CD4-positive, alpha-beta T cell treated with Interleukin-4 for 1 hour (primary cell): ENCODE measurements at regions not wholly inside any gene's neighbourhood (a gene's known extent, or its start where the extent isn't known, plus 50 kb on each side); places are given as distances from the start of the nearest gene placed in this dataset.
"Not testable (repeated sequence)": the region's sequence is repeated elsewhere in the genome, so short reads cannot be mapped to it uniquely, and the experiment has no call there.

Experiments used
- DNase-seq, 2 donors: peaks; one replicate each; pipeline ENCODE4 v3.0.0-alpha.2; 2020 to 2022

GRCh38 chr13:81874681-81875661 lies 1534.0 kb upstream of the SPRY2 start:
- DNase-seq: no peak

- DNase-seq: no peak
These were observed 1533.3 kb upstream of the SPRY2 start for GRCh38 chr13:81874253-81874652.

GRCh38 chr13:81872581-81872980 lies 1531.7 kb upstream of the SPRY2 start:
- DNase-seq: no peak

- not testable (repeated sequence) for DNase-seq
These were observed 1530.9 kb upstream of the SPRY2 start for GRCh38 chr13:81871751-81872325.

GRCh38 chr13:81848291-81848690 lies 1507.4 kb upstream of the SPRY2 start:
- no peak for DNase-seq

- DNase-seq: no peak
These were observed 1505.8 kb upstream of the SPRY2 start for GRCh38 chr13:81846771-81847170.

- no peak for DNase-seq
These were observed 1480.3 kb upstream of the SPRY2 start for GRCh38 chr13:81821259-81821658.

GRCh38 chr13:81800433-81800832 lies 1459.5 kb upstream of the SPRY2 start:
- no peak for DNase-seq

- no peak for DNase-seq
These were observed 1454.8 kb upstream of the SPRY2 start for GRCh38 chr13:81795710-81796109.

- no peak for DNase-seq
These were observed 1450.7 kb upstream of the SPRY2 start for GRCh38 chr13:81791641-81792040.

- DNase-seq: no peak
These were observed 1440.5 kb upstream of the SPRY2 start for GRCh38 chr13:81781471-81781870.

GRCh38 chr13:81779876-81780275 lies 1439.0 kb upstream of the SPRY2 start:
- DNase-seq: no peak

GRCh38 chr13:81778350-81778749 lies 1437.4 kb upstream of the SPRY2 start:
- no peak for DNase-seq

GRCh38 chr13:81773263-81773662 lies 1432.3 kb upstream of the SPRY2 start:
- no peak for DNase-seq

GRCh38 chr13:81771951-81772350 lies 1431.0 kb upstream of the SPRY2 start:
- no peak for DNase-seq

GRCh38 chr13:81770868-81771505 lies 1430.1 kb upstream of the SPRY2 start:
- no peak for DNase-seq

GRCh38 chr13:81762449-81762848 lies 1421.5 kb upstream of the SPRY2 start:
- DNase-seq: no peak

- no peak for DNase-seq
These were observed 1419.4 kb upstream of the SPRY2 start for GRCh38 chr13:81760316-81760715.

GRCh38 chr13:81757348-81757970 lies 1416.5 kb upstream of the SPRY2 start:
- no peak for DNase-seq

- no peak for DNase-seq
These were observed 1404.5 kb upstream of the SPRY2 start for GRCh38 chr13:81745391-81745790.

GRCh38 chr13:81738364-81738763 lies 1397.4 kb upstream of the SPRY2 start:
- DNase-seq: no peak

GRCh38 chr13:81726037-81726726 lies 1385.3 kb upstream of the SPRY2 start:
- no peak for DNase-seq

GRCh38 chr13:81722456-81722855 lies 1381.5 kb upstream of the SPRY2 start:
- no peak for DNase-seq
